HG03095 (cell line): ENCODE measurements at regions not wholly inside any gene's neighbourhood (a gene's known extent, or its start where the extent isn't known, plus 50 kb on each side); places are given as distances from the start of the nearest gene placed in this dataset.
"Not testable (repeated sequence)": the region's sequence is repeated elsewhere in the genome, so short reads cannot be mapped to it uniquely, and the experiment has no call there.

Source experiments
- ATAC-seq: cut with Tn5 transposase; IDR thresholded peaks from one replicate; pipeline ENCODE4 v1.9.1; 2021; ENCODE audit warnings: moderate library complexity; ENCODE audit not compliant: unreplicated experiment

GRCh38 chr11:39462506-39462905 is 1996.9 kb downstream of the LRRC4C start:
- no peak for ATAC-seq

GRCh38 chr11:39461066-39461465 is 1998.4 kb downstream of the LRRC4C start:
- no peak for ATAC-seq

DNA sequence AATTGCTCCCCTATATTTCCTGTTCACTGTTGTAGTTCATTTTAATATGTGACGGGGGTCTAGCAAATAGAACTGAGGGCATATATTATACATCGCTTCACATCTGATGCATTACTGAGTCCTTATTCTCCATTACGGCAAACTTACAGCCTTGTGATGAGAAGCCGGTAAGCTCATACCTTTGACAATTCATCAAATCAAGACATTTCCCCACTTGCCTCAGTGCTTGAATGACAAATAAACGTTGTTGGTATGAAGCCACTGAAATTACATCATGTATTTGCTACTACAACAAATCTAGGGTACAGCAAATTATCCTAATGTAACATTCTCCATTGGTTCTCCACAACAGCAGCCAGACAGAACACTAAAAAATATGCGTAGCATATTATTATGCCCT is 1999.8 kb downstream of the LRRC4C start:
- ATAC-seq: no peak

DNA sequence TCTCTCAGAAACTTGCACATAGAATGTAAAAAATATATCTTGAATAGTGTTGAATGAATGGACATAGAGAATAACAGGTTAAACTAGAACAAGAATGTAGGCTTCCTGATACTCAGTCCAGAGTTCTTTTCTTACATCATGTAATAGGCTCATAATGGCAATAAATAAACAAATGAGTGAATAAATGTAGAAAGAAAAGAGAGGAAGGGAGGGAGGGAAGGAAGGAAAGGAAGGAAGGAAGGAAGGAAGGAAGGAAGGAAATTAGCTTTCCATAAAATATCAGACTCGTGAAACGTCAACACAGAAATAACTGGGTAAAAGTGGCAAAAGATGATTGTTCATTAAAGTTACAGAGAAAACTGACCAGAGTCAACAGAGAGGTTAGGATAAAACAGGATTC is 2001.0 kb downstream of the LRRC4C start:
- ATAC-seq: no peak

DNA sequence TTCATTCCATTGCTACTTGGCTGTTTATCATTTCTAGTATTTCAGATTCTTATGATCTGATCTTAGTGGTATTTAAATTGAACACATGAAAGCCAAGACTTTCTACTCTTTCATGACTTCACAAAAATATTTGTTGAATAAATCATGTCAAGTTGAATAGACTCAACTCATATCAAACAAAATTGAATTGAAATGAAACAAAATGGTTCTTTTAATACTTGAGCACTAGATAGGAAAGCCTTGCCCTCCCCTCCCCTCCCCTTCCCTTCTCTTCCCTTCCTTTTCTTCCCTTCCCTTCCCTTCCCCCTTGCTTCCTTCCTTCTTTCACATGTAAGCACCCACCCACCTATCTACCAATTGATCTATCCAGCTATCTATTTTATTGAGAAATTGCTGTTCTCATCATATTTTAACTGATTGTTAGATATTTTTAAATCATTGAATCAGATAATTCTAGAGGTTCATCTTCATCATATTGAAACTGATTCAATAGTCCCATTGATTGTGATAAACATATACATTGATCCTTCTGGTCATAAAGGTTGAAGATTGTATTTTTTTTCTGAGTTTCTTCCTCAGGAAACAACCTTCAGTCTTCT is 2015.9 kb downstream of the LRRC4C start:
- ATAC-seq: no peak

- ATAC-seq: no peak
Observed at GRCh38 chr11:39442177-39442576, 2017.3 kb downstream of the LRRC4C start.

DNA sequence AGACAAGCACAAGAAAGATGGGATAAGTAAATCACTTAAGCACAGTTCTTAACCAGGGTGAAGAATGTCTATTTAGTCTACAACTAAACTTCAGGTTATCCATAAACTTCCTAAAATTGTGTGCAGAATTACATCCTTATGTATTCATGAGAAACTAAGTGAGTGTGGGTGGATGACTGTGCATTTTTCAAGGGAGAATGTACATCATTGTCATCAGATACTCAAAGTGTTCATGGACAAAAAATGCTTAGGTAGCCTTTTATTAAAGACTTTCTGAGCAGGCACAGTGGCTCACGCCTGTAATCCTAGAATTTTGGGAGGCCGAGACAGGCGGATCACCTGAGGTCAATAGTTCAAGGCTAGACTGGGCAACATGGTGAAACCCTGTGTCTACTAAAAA is 2023.8 kb downstream of the LRRC4C start:
- ATAC-seq: no peak

GRCh38 chr11:39434466-39434865 is 2025.0 kb downstream of the LRRC4C start:
- ATAC-seq: no peak

DNA sequence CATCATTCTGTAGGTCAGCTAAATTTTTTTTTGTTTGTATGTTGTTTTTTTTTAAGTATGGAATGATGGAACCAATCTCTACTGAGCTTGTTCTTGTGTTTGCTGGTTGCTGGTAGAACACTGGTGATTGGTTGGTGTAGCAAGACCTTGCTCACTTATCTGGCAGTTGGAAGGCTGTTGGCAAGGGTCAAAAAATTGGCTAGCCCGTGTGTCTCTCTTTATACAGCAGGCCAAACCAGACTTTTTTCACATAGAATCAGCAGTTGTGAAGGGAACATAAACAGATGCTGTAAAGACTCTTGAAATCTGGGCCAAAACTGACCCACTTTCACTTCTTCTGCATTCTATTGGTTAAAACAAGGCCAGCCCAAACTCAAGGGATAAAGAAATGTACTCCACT is 2026.5 kb downstream of the LRRC4C start:
- no peak for ATAC-seq

DNA sequence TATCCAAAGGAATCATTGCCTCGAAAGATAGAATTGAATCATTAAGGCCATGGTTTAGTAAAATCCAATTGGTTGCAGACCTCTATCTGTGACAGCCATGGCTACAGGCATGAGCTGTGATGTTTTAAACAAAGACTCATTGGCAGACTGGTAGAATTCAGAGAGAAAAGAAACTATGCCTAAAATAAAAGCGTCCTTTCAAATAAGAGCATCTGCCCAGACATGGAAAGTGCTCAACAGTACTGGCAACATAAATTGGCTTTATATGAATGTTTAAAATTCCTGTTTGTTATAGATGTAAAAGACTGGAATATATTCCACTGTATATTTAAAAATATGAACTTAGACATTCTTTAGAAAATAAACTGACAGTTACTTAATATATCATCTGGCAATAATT is 2034.2 kb downstream of the LRRC4C start:
- ATAC-seq: no peak

DNA sequence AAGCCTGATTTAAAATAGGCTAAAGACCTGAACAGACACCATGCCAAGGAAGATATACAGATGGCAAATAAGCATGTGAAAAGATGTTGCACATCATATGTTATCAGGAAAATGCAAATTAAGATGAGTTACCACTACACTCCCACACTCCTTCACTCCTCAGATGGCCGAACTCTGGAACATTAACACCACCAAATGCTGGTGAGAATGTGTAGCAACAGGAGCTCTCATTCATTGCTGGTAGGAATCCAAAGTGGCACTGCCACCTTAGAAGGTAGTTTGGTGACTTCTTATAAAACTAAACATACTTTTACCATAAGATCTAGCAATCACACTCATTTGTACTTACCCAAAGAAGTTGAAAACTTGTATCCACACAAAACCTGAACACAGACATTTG is 2047.3 kb downstream of the LRRC4C start:
- no peak for ATAC-seq

DNA sequence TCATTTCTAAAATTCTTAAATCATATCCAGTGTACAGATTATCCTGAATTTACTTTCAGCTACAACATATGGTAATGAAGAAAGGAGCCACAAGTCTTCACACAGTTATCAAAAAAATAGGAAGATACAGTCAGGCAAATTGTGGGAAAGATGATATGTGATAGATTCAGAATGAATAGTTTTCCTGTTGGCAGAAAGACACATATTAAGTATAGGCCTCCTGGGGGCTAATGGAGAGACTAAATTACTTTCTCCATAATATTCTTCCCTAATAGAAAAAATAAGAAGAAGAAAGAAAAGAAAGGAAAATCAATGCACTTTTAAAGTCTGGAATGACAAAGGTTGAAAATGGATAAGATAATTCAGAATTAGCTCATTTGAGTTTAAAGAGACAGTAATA is 2073.5 kb downstream of the LRRC4C start:
- ATAC-seq: no peak

DNA sequence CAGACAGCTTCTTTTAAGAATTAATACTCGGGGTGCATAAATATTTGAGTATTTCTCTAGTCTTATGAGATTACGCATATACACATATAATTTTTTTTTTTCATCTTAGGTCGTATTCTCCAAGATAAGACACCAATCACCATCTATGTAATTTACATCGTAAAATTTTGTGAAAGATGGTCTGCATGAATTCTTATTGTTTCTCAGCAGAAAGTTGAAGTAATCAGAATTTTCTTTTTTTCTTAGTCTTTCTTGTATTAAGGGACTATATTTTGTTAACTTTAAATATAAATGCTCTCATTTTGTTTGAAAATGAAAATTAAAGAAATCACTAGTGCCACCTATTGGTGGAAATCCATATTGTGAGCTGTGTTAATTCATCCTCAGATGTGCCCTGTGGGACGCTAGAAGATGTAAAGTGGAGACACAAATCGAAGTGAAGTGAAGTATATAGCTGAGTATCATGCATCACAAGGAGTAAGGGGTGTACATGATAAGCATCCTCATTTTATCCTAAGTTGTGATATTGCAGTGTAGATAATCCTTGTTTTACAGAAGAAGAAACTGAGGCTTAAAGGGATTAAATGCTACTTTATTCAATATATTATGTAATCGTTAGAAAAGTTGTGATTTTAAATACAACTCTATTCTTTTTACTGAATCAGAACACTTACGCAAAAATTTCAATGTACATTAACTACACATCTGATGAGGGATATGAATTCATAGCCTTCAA is 2084.3 kb downstream of the LRRC4C start:
- no peak for ATAC-seq

- ATAC-seq: no peak
Observed at GRCh38 chr11:39367534-39367933, 2091.9 kb downstream of the LRRC4C start.

- ATAC-seq: no peak
Observed at GRCh38 chr11:39365809-39366436, 2093.5 kb downstream of the LRRC4C start.

- ATAC-seq: no peak
Observed at GRCh38 chr11:39363571-39363970, 2095.9 kb downstream of the LRRC4C start.

GRCh38 chr11:39361557-39361956 is 2097.9 kb downstream of the LRRC4C start:
- no peak for ATAC-seq

GRCh38 chr11:39345834-39346442 is 2113.5 kb downstream of the LRRC4C start:
- no peak for ATAC-seq

GRCh38 chr11:39341461-39341860 is 2118.0 kb downstream of the LRRC4C start:
- ATAC-seq: no peak

- ATAC-seq: not testable (repeated sequence)
Observed at GRCh38 chr11:39333006-39333405, 2126.4 kb downstream of the LRRC4C start.

GRCh38 chr11:39327302-39327701 is 2132.2 kb downstream of the LRRC4C start:
- no peak for ATAC-seq

- not testable (repeated sequence) for ATAC-seq
Observed at GRCh38 chr11:39311888-39312287, 2147.6 kb downstream of the LRRC4C start.
